ENCODE measurements at regions not wholly inside any gene's neighbourhood (a gene's known extent, or its start where the extent isn't known, plus 50 kb on each side); places are given as distances from the start of the nearest gene placed in this dataset.

DNA sequence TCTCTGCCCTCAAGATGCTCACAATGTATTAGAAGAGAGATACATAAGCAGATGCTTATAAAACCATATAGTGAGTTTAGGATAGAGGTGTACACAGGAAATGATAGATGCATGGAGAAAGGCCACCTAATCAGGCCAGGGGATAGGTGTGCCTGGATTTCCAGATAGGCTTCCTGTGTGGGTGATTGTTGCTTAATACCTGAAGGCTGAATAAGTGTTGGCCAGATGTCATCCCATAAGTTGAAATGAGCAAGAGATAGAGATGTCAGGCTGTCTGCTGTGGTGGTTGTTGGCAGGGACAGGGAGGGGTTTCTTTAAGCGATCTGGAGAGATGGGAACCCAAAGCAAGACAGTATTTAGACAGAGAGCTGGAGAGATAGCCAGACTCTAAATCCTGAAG lies 109.8 kb upstream of the SGK1 start:
- TF ChIP-seq CTCF (IDR thresholded peaks at IDR 0.05) (no peak), POLR2AphosphoS5 (IDR thresholded peaks at IDR 0.05) (no peak), POLR2A (IDR thresholded peaks at IDR 0.05; ENCODE audit: low read depth) (no peak), EP300 (IDR thresholded peaks at IDR 0.05) (no peak)

Data from esophagus muscularis mucosa (tissue), 4 donors.